ENCODE measurements at regions not wholly inside any gene's neighbourhood (a gene's known extent, or its start where the extent isn't known, plus 50 kb on each side); places are given as distances from the start of the nearest gene placed in this dataset.

GRCh38 chr2:49225126-49225525 lies 70.8 kb upstream of the FSHR start:
- TF ChIP-seq, protein P1, sequence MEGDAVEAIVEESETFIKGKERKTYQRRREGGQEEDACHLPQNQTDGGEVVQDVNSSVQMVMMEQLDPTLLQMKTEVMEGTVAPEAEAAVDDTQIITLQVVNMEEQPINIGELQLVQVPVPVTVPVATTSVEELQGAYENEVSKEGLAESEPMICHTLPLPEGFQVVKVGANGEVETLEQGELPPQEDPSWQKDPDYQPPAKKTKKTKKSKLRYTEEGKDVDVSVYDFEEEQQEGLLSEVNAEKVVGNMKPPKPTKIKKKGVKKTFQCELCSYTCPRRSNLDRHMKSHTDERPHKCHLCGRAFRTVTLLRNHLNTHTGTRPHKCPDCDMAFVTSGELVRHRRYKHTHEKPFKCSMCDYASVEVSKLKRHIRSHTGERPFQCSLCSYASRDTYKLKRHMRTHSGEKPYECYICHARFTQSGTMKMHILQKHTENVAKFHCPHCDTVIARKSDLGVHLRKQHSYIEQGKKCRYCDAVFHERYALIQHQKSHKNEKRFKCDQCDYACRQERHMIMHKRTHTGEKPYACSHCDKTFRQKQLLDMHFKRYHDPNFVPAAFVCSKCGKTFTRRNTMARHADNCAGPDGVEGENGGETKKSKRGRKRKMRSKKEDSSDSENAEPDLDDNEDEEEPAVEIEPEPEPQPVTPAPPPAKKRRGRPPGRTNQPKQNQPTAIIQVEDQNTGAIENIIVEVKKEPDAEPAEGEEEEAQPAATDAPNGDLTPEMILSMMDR (IDR thresholded peaks at IDR 0.05) = no peak
- TF ChIP-seq POLR2A (IDR thresholded peaks at IDR 0.05) = no peak

Measured in thyroid gland (tissue), 4 donors.